Gastrocnemius medialis (tissue), 4 donors: ENCODE measurements at regions not wholly inside any gene's neighbourhood (a gene's known extent, or its start where the extent isn't known, plus 50 kb on each side); places are given as distances from the start of the nearest gene placed in this dataset.

Experiments
- ATAC-seq, 2 donors: fragments of 150-250 bp; one replicate each; pipeline ENCODE4 v1.9.1; 2016
- DNase-seq, 2 donors: peaks; one replicate each; pipeline ENCODE4 v3.0.0-alpha.2; 2019
- H3K27ac ChIP-seq, 4 donors: fragments of 200-600 bp; sonication (generic); 1 replicate in 1 of 4; 2 replicates in 3 of 4; pipeline ENCODE4 v1.5.1; 2016 to 2018; ENCODE audit warnings: mild to moderate bottlenecking in 2 of 4, moderate library complexity in 1 of 4
- H3K27me3 ChIP-seq, 3 donors: fragments of 200-600 bp; sonication (generic) in 2 of 3; 1 replicate in 1 of 3; 2 replicates in 2 of 3; pipeline versions ENCODE4 v1.5.1 to v1.6.0; 2016 to 2019; ENCODE audit warnings: mild to moderate bottlenecking in 1 of 3, moderate library complexity in 1 of 3
- H3K36me3 ChIP-seq, 2 donors: fragments of 200-600 bp; sonication (generic) in 1 of 2; one replicate each; pipeline ENCODE4 v1.5.1; 2017 to 2018
- H3K4me1 ChIP-seq, 2 donors: fragments of 200-600 bp; sonication (generic) in 1 of 2; one replicate each; pipeline ENCODE4 v1.5.1; 2016 to 2017; ENCODE audit warnings: mild to moderate bottlenecking in 2 of 2
- H3K4me3 ChIP-seq, 4 donors: fragments of 200-600 bp; sonication (generic) in 3 of 4; 1 replicate in 1 of 4; 2 replicates in 3 of 4; pipeline ENCODE4 v1.5.1; 2016 to 2019; ENCODE audit warnings: mild to moderate bottlenecking in 2 of 4
- H3K9me3 ChIP-seq, 3 donors: fragments of 200-600 bp; sonication (generic) in 2 of 3; 1 replicate in 1 of 3; 2 replicates in 2 of 3; pipeline ENCODE4 v1.5.1; 2016 to 2019
- POLR2A ChIP-seq, 2 donors: fragments of 450-650 bp; IDR thresholded peaks; one replicate each; pipeline ENCODE4 v1.6.1; 2017; ENCODE audit warnings: antibody characterized with exemption in 2 of 2, mild to moderate bottlenecking in 2 of 2, moderate library complexity in 2 of 2
- in situ Hi-C, 4 donors: fragments of 200-750 bp; cut with MboI; loops; one replicate each; pipeline versions ENCODE4 v1.15.0 to v1.8.0; 2017; ENCODE audit warnings: low sequenced_read_pairs in 4 of 4
- intact Hi-C: fragments of 100-400 bp; cut with DNase I; formaldehyde crosslinking; loops from one replicate; pipeline ENCODE4 v1.15.1; 2023; ENCODE audit warnings: low total_unique reads
- TF ChIP-seq, protein P1 (sequence below), 5 experiments: fragments of 450-650 bp in 3 of 5; fragments of 200-600 bp in 2 of 5; sonication (generic) in 2 of 5; IDR thresholded peaks in 4 of 5; conservative IDR thresholded peaks in 1 of 5; 1 replicate in 4 of 5; 2 replicates in 1 of 5; pipeline ENCODE4 v1.5.1; 2016 to 2019; ENCODE audit warnings: antibody characterized with exemption in 5 of 5, mild to moderate bottlenecking in 3 of 5, moderate library complexity in 3 of 5

- TF ChIP-seq POLR2A (IDR thresholded peaks at IDR 0.05), result no peak
- TF ChIP-seq, protein P1, sequence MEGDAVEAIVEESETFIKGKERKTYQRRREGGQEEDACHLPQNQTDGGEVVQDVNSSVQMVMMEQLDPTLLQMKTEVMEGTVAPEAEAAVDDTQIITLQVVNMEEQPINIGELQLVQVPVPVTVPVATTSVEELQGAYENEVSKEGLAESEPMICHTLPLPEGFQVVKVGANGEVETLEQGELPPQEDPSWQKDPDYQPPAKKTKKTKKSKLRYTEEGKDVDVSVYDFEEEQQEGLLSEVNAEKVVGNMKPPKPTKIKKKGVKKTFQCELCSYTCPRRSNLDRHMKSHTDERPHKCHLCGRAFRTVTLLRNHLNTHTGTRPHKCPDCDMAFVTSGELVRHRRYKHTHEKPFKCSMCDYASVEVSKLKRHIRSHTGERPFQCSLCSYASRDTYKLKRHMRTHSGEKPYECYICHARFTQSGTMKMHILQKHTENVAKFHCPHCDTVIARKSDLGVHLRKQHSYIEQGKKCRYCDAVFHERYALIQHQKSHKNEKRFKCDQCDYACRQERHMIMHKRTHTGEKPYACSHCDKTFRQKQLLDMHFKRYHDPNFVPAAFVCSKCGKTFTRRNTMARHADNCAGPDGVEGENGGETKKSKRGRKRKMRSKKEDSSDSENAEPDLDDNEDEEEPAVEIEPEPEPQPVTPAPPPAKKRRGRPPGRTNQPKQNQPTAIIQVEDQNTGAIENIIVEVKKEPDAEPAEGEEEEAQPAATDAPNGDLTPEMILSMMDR (IDR thresholded peaks at IDR 0.05 in 4 of 5, conservative IDR thresholded peaks at IDR 0.05 in 1 of 5), result no peak
- intact Hi-C loops, result no loop called here
- Histone ChIP-seq H3K36me3 (no peaks in the 10 kb centered on the region), H3K4me3 (no peak overlapping the region), H3K27me3 (no peaks in the 10 kb centered on the region), H3K9me3 (no peaks in the 10 kb centered on the region), H3K4me1 (no peaks in the 10 kb centered on the region), H3K27ac (no peak overlapping the region)
- no peak for DNase-seq
- in situ Hi-C loops, result loop anchor here (25.0 kb wide), 4 partner anchors 190 to 640 kb away; no protein-coding TSS in a partner anchor
- no peak for ATAC-seq
Measured at GRCh38 chr10:58971796-58972491, 204.5 kb upstream of the PHYHIPL start.

DNA sequence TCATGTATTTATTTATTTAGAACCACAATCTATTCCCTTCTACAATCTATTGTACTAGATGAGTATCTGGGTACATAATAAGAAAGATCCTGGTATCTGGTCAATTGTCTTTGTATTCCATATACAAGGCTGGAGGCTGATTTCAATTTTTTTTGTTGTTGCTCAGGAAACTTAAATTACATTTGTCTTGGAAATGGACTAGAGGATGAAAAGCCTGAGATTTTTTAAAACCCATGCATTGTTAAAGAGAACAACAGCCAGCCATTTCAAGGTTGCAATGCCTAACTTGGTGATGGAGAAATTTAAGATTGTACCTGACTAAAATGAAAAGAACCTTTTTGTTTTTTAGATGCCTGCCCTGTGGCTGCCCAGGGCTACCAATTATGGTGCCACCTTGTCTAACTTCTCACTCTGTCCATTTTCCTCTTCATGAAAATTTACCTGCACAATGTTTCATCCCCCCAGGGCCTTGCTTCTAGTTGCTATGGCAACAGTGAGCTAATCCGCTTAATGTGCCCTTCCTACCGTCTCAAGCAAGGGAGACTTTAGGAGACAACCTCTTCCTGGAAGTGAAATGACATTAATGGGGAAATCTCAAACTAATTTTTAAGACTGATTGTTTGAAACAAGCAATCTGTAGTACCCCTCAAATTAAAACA is 203.7 kb upstream of the PHYHIPL start:
- no peak overlapping the region for H3K27ac ChIP-seq
- TF ChIP-seq, protein P1 (IDR thresholded peaks at IDR 0.05 in 4 of 5, conservative IDR thresholded peaks at IDR 0.05 in 1 of 5), result no peak
- no peak for TF ChIP-seq POLR2A (IDR thresholded peaks at IDR 0.05)
- DNase-seq, result no peak
- no peaks in the 10 kb centered on the region for H3K9me3 ChIP-seq
- intact Hi-C loops (no loop called here), in situ Hi-C loops (loop anchor here (25.0 kb wide), 4 partner anchors 190 to 640 kb away; no protein-coding TSS in a partner anchor)
- no peaks in the 10 kb centered on the region for H3K27me3 ChIP-seq
- ATAC-seq, result no peak
- H3K36me3 ChIP-seq, result no peaks in the 10 kb centered on the region
- no peak overlapping the region for H3K4me3 ChIP-seq
- H3K4me1 ChIP-seq, result no peaks in the 10 kb centered on the region

GRCh38 chr10:58973235-58973595 is 203.2 kb upstream of the PHYHIPL start:
- Histone ChIP-seq H3K36me3 (no peaks in the 10 kb centered on the region), H3K9me3 (no peaks in the 10 kb centered on the region), H3K4me1 (no peaks in the 10 kb centered on the region), H3K27ac (no peak overlapping the region), H3K4me3 (no peak overlapping the region), H3K27me3 (no peaks in the 10 kb centered on the region)
- intact Hi-C loops (no loop called here), in situ Hi-C loops (loop anchor here (25.0 kb wide), 4 partner anchors 189 to 639 kb away; no protein-coding TSS in a partner anchor)
- ATAC-seq (no peak), DNase-seq (no peak)
- TF ChIP-seq, protein P1 (IDR thresholded peaks at IDR 0.05 in 4 of 5, conservative IDR thresholded peaks at IDR 0.05 in 1 of 5), result no peak
- TF ChIP-seq POLR2A (IDR thresholded peaks at IDR 0.05), result no peak

- Histone ChIP-seq H3K36me3 (no peaks in the 10 kb centered on the region), H3K27me3 (no peaks in the 10 kb centered on the region), H3K9me3 (no peaks in the 10 kb centered on the region), H3K4me1 (no peaks in the 10 kb centered on the region), H3K27ac (no peak overlapping the region), H3K4me3 (no peak overlapping the region)
- ATAC-seq (no peak), DNase-seq (no peak)
- TF ChIP-seq, protein P1 (IDR thresholded peaks at IDR 0.05 in 4 of 5, conservative IDR thresholded peaks at IDR 0.05 in 1 of 5), result no peak
- no peak for TF ChIP-seq POLR2A (IDR thresholded peaks at IDR 0.05)
- intact Hi-C loops (no loop called here), in situ Hi-C loops (no loop called here)
Measured at GRCh38 chr10:58976254-58976653, 200.2 kb upstream of the PHYHIPL start.
